HEK293 (cell line): ENCODE measurements at regions not wholly inside any gene's neighbourhood (a gene's known extent, or its start where the extent isn't known, plus 50 kb on each side); places are given as distances from the start of the nearest gene placed in this dataset.

Experiments used
- CTCF ChIA-PET: fragments of 350-600 bp; formaldehyde crosslinking; extraction: SDS; loops from one replicate; lab custom pipeline; 2021; ENCODE audit warnings: antibody characterized with exemption; lab: Yijun Ruan, JAX
- POLR2A ChIA-PET: fragments of 300-600 bp; formaldehyde crosslinking; extraction: SDS; loops from one replicate; lab custom pipeline; 2020; ENCODE audit warnings: antibody characterized with exemption, inconsistent platforms; lab: Yijun Ruan, JAX
- H3K27ac ChIP-seq: fragments of 200-500 bp; sonication (Bioruptor generic); 2 replicates; pipeline ENCODE4 v1.5.1; 2014; ENCODE audit warnings: low read depth, low read length, control low read depth, inconsistent platforms; ENCODE audit errors: extremely low read depth
- H3K36me3 ChIP-seq, 2 experiments: fragments of 200-500 bp in 1 of 2; sonication (Bioruptor generic) in 1 of 2; 1 replicate in 1 of 2; 2 replicates in 1 of 2; pipeline ENCODE4 v1.5.1; 2014 to 2017; ENCODE audit warnings: inconsistent platforms in 2 of 2, low read length in 2 of 2; ENCODE audit not compliant: control insufficient read depth in 2 of 2, insufficient read depth in 1 of 2
- H3K4me1 ChIP-seq: fragments of 200-500 bp; sonication (Bioruptor generic); 2 replicates; pipeline ENCODE4 v1.5.1; 2014; ENCODE audit warnings: mild to moderate bottlenecking, low read length, inconsistent platforms; ENCODE audit not compliant: control insufficient read depth, insufficient read depth
- H3K4me3 ChIP-seq: 2 replicates; pipeline ENCODE4 v1.5.1; 2011; ENCODE audit warnings: low read depth, mild to moderate bottlenecking, control low read depth, low read length, moderate library complexity
- H3K9me3 ChIP-seq: fragments of 200-500 bp; sonication (Bioruptor generic); 2 replicates; pipeline ENCODE4 v1.5.1; 2014; ENCODE audit warnings: low read depth, low read length, inconsistent platforms; ENCODE audit not compliant: control insufficient read depth, insufficient read depth
- FEZF1 ChIP-seq: fragments of 450-650 bp; formaldehyde crosslinking; IDR thresholded peaks from 2 replicates; pipeline ENCODE4 v1.5.1; 2016; ENCODE audit warnings: missing biosample characterization, missing genetic modification characterization
- REPIN1 ChIP-seq: fragments of 450-650 bp; formaldehyde crosslinking; IDR thresholded peaks from 2 replicates; pipeline ENCODE4 v1.5.1; 2017; ENCODE audit warnings: missing biosample characterization, missing genetic modification characterization, low read depth
- ZFP69B ChIP-seq: fragments of 450-650 bp; formaldehyde crosslinking; IDR thresholded peaks from 2 replicates; pipeline ENCODE4 v1.5.1; 2016; ENCODE audit warnings: missing biosample characterization, missing genetic modification characterization
- ZNF10 ChIP-seq: fragments of 450-650 bp; formaldehyde crosslinking; IDR thresholded peaks from 2 replicates; pipeline ENCODE4 v1.5.1; 2017; ENCODE audit warnings: missing biosample characterization, missing genetic modification characterization
- ZNF121 ChIP-seq: fragments of 450-650 bp; formaldehyde crosslinking; IDR thresholded peaks from 2 replicates; pipeline ENCODE4 v1.5.1; 2016; ENCODE audit warnings: missing biosample characterization, missing genetic modification characterization
- ZNF169 ChIP-seq: fragments of 450-650 bp; formaldehyde crosslinking; IDR thresholded peaks from 2 replicates; pipeline ENCODE4 v1.5.1; 2016; ENCODE audit warnings: missing biosample characterization, missing genetic modification characterization
- ZNF23 ChIP-seq: fragments of 450-650 bp; formaldehyde crosslinking; IDR thresholded peaks from 2 replicates; pipeline ENCODE4 v1.5.1; 2016; ENCODE audit warnings: missing biosample characterization, missing genetic modification characterization, borderline replicate concordance
- ZNF354C ChIP-seq: fragments of 450-650 bp; formaldehyde crosslinking; IDR thresholded peaks from 2 replicates; pipeline ENCODE4 v1.5.1; 2016; ENCODE audit warnings: missing biosample characterization, missing genetic modification characterization, low read depth, borderline replicate concordance
- ZNF48 ChIP-seq: fragments of 450-650 bp; formaldehyde crosslinking; IDR thresholded peaks from 2 replicates; pipeline ENCODE4 v1.5.1; 2016; ENCODE audit warnings: missing biosample characterization, missing genetic modification characterization
- ZNF501 ChIP-seq: fragments of 450-650 bp; formaldehyde crosslinking; IDR thresholded peaks from 2 replicates; pipeline ENCODE4 v1.5.1; 2016; ENCODE audit warnings: missing biosample characterization, missing genetic modification characterization
- ZNF521 ChIP-seq: fragments of 450-650 bp; formaldehyde crosslinking; IDR thresholded peaks from 2 replicates; pipeline ENCODE4 v1.5.1; 2017; ENCODE audit warnings: missing biosample characterization, mild to moderate bottlenecking, missing genetic modification characterization
- ZNF548 ChIP-seq: fragments of 450-650 bp; formaldehyde crosslinking; IDR thresholded peaks from 2 replicates; pipeline ENCODE4 v1.5.1; 2016; ENCODE audit warnings: missing biosample characterization, missing genetic modification characterization
- ZNF768 ChIP-seq: fragments of 450-650 bp; formaldehyde crosslinking; IDR thresholded peaks from 2 replicates; pipeline ENCODE4 v1.5.1; 2018; ENCODE audit warnings: missing biosample characterization, mild to moderate bottlenecking, missing genetic modification characterization
- ZNF791 ChIP-seq: fragments of 450-650 bp; formaldehyde crosslinking; IDR thresholded peaks from 2 replicates; pipeline ENCODE4 v1.5.1; 2016; ENCODE audit warnings: missing biosample characterization, missing genetic modification characterization
- TF ChIP-seq, protein P1 (sequence below): fragments of 450-650 bp; formaldehyde crosslinking; IDR thresholded peaks from 2 replicates; pipeline ENCODE4 v1.5.1; 2016; ENCODE audit warnings: missing biosample characterization, missing genetic modification characterization
- TF ChIP-seq, protein P2 (sequence below): fragments of 450-650 bp; formaldehyde crosslinking; IDR thresholded peaks from 2 replicates; pipeline ENCODE4 v1.5.1; 2017; ENCODE audit warnings: missing biosample characterization, mild to moderate bottlenecking, missing genetic modification characterization, moderate library complexity
- TF ChIP-seq, protein P3 (sequence below): fragments of 450-650 bp; formaldehyde crosslinking; IDR thresholded peaks from 2 replicates; pipeline ENCODE4 v1.5.1; 2016; ENCODE audit warnings: missing biosample characterization, missing genetic modification characterization
- TF ChIP-seq, protein P4 (sequence below): fragments of 450-650 bp; formaldehyde crosslinking; IDR thresholded peaks from 2 replicates; pipeline ENCODE4 v1.5.1; 2016; ENCODE audit warnings: missing biosample characterization, missing genetic modification characterization
- TF ChIP-seq, protein P5 (sequence below): fragments of 450-650 bp; formaldehyde crosslinking; IDR thresholded peaks from 2 replicates; pipeline ENCODE4 v1.5.1; 2016; ENCODE audit warnings: missing biosample characterization, missing genetic modification characterization

DNA sequence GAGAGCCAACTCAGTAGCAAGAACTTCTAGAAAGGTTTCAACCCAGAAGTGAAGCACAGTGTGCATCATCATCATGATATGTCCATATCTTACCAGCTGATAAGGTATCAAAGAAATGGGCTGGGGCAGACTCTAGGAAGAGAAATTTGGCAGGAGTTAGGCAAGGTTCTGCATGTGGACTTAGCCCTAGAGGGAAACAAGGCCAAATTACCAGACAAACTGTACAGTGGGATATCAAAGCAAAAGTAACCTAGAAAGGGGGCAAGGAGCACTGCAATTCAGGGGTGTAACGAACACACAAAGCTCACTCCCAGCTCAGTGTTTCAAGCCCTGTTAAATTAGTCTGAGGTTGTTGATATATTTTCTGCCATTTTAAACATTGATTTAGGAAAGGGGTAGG lies 407.4 kb downstream of the SMARCA1 start:
- Histone ChIP-seq H3K36me3 (no peaks in the 10 kb centered on the region), H3K4me1 (no peaks in the 10 kb centered on the region), H3K27ac (no peak overlapping the region), H3K4me3 (no peak overlapping the region), H3K9me3 (no peaks in the 10 kb centered on the region)
- TF ChIP-seq ZFP69B (tag by site-specific recombination) = no peak
- TF ChIP-seq ZNF48 (tag by site-specific recombination) = no peak
- TF ChIP-seq ZNF121 (tag by site-specific recombination) = no peak
- TF ChIP-seq, protein P1, sequence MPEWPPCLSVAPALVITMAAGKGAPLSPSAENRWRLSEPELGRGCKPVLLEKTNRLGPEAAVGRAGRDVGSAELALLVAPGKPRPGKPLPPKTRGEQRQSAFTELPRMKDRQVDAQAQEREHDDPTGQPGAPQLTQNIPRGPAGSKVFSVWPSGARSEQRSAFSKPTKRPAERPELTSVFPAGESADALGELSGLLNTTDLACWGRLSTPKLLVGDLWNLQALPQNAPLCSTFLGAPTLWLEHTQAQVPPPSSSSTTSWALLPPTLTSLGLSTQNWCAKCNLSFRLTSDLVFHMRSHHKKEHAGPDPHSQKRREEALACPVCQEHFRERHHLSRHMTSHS (tag by site-specific recombination) = no peak
- TF ChIP-seq REPIN1 = no peak
- TF ChIP-seq, protein P2, sequence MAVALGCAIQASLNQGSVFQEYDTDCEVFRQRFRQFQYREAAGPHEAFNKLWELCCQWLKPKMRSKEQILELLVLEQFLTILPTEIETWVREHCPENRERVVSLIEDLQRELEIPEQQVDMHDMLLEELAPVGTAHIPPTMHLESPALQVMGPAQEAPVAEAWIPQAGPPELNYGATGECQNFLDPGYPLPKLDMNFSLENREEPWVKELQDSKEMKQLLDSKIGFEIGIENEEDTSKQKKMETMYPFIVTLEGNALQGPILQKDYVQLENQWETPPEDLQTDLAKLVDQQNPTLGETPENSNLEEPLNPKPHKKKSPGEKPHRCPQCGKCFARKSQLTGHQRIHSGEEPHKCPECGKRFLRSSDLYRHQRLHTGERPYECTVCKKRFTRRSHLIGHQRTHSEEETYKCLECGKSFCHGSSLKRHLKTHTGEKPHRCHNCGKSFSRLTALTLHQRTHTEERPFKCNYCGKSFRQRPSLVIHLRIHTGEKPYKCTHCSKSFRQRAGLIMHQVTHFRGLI (tag by site-specific recombination) = no peak
- no peak for TF ChIP-seq ZNF521 (tag by site-specific recombination)
- TF ChIP-seq ZNF354C (tag by site-specific recombination) = no peak
- no peak for TF ChIP-seq ZNF768 (tag by site-specific recombination)
- TF ChIP-seq ZNF23 (tag by site-specific recombination) = no peak
- TF ChIP-seq ZNF791 (tag by site-specific recombination) = no peak
- ChIA-PET CTCF (interaction anchor here (1.5 kb wide), 3 partner anchors 7 to 299 kb away, joined by 4 to 6 read pairs (median 4); no protein-coding TSS in a partner anchor), POLR2A (no interaction called here)

DNA sequence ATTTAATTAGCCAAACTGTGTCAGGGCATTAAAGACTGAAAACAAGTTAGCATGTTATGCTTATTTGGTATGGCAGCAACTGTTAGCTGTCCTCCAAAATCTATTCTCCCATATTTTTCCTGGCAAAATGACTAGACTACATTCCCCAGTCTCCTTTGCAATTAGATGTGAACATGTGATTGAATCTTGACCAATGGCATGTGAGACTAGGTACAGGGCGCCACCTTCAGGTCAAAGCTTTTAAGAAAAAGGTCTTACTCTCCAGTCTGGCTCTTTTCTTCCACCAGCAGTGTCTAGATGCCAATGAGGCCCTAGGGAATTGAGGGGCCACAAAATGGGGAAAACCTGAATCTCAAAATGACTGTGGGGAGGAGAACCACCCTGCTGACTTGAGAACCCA lies 408.2 kb downstream of the SMARCA1 start:
- no peaks in the 10 kb centered on the region for H3K36me3 ChIP-seq
- no peak overlapping the region for H3K27ac ChIP-seq
- no peaks in the 10 kb centered on the region for H3K4me1 ChIP-seq
- H3K9me3 ChIP-seq = no peaks in the 10 kb centered on the region
- H3K4me3 ChIP-seq = no peak overlapping the region
- ChIA-PET CTCF (interaction anchor here (0.5 to 1.5 kb wide), 6 partner anchors 8 to 298 kb away, joined by 3 to 6 read pairs (median 4); no protein-coding TSS in a partner anchor), POLR2A (no interaction called here)
- TF ChIP-seq ZNF548 (tag by site-specific recombination) (no peak), FEZF1 (tag by site-specific recombination) (no peak), ZNF169 (no peak), ZNF501 (tag by site-specific recombination) (no peak), ZNF10 (no peak)
- TF ChIP-seq, protein P3, sequence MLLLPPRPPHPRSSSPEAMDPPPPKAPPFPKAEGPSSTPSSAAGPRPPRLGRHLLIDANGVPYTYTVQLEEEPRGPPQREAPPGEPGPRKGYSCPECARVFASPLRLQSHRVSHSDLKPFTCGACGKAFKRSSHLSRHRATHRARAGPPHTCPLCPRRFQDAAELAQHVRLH = no peak
- TF ChIP-seq, protein P4, sequence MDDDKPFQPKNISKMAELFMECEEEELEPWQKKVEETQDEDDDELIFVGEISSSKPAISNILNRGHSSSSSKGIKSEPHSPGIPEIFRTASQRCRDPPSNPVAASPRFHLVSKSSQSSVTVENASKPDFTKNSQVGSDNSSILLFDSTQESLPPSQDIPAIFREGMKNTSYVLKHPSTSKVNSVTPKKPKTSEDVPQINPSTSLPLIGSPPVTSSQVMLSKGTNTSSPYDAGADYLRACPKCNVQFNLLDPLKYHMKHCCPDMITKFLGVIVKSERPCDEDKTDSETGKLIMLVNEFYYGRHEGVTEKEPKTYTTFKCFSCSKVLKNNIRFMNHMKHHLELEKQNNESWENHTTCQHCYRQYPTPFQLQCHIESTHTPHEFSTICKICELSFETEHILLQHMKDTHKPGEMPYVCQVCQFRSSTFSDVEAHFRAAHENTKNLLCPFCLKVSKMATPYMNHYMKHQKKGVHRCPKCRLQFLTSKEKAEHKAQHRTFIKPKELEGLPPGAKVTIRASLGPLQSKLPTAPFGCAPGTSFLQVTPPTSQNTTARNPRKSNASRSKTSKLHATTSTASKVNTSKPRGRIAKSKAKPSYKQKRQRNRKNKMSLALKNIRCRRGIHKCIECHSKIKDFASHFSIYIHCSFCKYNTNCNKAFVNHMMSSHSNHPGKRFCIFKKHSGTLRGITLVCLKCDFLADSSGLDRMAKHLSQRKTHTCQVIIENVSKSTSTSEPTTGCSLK (tag by site-specific recombination) = no peak
- TF ChIP-seq, protein P1 (tag by site-specific recombination) = no peak
- TF ChIP-seq, protein P5, sequence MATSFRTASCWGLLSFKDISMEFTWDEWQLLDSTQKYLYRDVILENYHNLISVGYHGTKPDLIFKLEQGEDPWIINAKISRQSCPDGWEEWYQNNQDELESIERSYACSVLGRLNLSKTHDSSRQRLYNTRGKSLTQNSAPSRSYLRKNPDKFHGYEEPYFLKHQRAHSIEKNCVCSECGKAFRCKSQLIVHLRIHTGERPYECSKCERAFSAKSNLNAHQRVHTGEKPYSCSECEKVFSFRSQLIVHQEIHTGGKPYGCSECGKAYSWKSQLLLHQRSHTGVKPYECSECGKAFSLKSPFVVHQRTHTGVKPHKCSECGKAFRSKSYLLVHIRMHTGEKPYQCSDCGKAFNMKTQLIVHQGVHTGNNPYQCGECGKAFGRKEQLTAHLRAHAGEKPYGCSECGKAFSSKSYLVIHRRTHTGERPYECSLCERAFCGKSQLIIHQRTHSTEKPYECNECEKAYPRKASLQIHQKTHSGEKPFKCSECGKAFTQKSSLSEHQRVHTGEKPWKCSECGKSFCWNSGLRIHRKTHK (tag by site-specific recombination) = no peak
